H9 (cell line): ENCODE measurements at regions not wholly inside any gene's neighbourhood (a gene's known extent, or its start where the extent isn't known, plus 50 kb on each side); places are given as distances from the start of the nearest gene placed in this dataset.

Experiments
- DNase-seq: peaks from one replicate; pipeline ENCODE4 v3.0.0-alpha.2; 2017
- H2AFZ ChIP-seq: one replicate; pipeline ENCODE4 v1.6.1; 2013; ENCODE audit warnings: mild to moderate bottlenecking, low read length, control low read depth, moderate library complexity
- H2AK5ac ChIP-seq: 2 replicates; pipeline ENCODE4 v1.6.1; 2013; ENCODE audit warnings: low read length, control low read depth, mixed read lengths; ENCODE audit not compliant: insufficient read length
- H2BK120ac ChIP-seq: one replicate; pipeline ENCODE4 v1.6.1; 2013; ENCODE audit warnings: low read depth, mild to moderate bottlenecking, low read length, control low read depth, inconsistent platforms; ENCODE audit not compliant: poor library complexity, severe bottlenecking
- H2BK12ac ChIP-seq: 2 replicates; pipeline ENCODE4 v1.6.1; 2013; ENCODE audit warnings: low read length, control low read depth, mixed read lengths, low read depth; ENCODE audit not compliant: insufficient read length
- H2BK15ac ChIP-seq: 2 replicates; pipeline ENCODE4 v1.6.1; 2013; ENCODE audit warnings: low read depth, low read length, control low read depth
- H2BK20ac ChIP-seq: one replicate; pipeline ENCODE4 v1.6.1; 2013; ENCODE audit warnings: low read depth, mild to moderate bottlenecking, low read length, control low read depth, inconsistent platforms; ENCODE audit not compliant: poor library complexity, severe bottlenecking
- H2BK5ac ChIP-seq: 2 replicates; pipeline ENCODE4 v1.6.1; 2013; ENCODE audit warnings: low read length, control low read depth, mixed read lengths; ENCODE audit not compliant: insufficient read length
- H3K14ac ChIP-seq: 2 replicates; pipeline ENCODE4 v1.6.1; 2013; ENCODE audit warnings: low read length, control low read depth; ENCODE audit not compliant: insufficient read depth
- H3K18ac ChIP-seq: 2 replicates; pipeline ENCODE4 v1.6.1; 2013; ENCODE audit warnings: low read depth, mild to moderate bottlenecking, mixed read lengths, low read length, control low read depth; ENCODE audit not compliant: insufficient read length
- H3K23ac ChIP-seq: 2 replicates; pipeline ENCODE4 v1.6.1; 2013; ENCODE audit warnings: low read length, control low read depth, mixed read lengths, low read depth; ENCODE audit not compliant: insufficient read length
- H3K23me2 ChIP-seq: 2 replicates; pipeline ENCODE4 v1.6.1; 2013; ENCODE audit warnings: low read depth, mild to moderate bottlenecking, mixed read lengths, low read length, control low read depth; ENCODE audit not compliant: insufficient read length, poor library complexity, severe bottlenecking
- H3K27ac ChIP-seq: 2 replicates; pipeline ENCODE4 v1.5.1; 2013; ENCODE audit warnings: low read length, control low read depth, mixed read lengths, low read depth; ENCODE audit not compliant: insufficient read length
- H3K27me3 ChIP-seq: 2 replicates; pipeline ENCODE4 v1.6.1; 2013; ENCODE audit warnings: low read length, control low read depth, inconsistent platforms; ENCODE audit not compliant: insufficient read depth
- H3K4ac ChIP-seq: 2 replicates; pipeline ENCODE4 v1.6.1; 2013; ENCODE audit warnings: low read depth, mild to moderate bottlenecking, control low read depth, inconsistent platforms, low read length, moderate library complexity
- H3K4me1 ChIP-seq: 2 replicates; pipeline ENCODE4 v1.6.1; 2013; ENCODE audit warnings: low read length, control low read depth, inconsistent platforms; ENCODE audit not compliant: insufficient read depth
- H3K4me2 ChIP-seq: 2 replicates; pipeline ENCODE4 v1.6.1; 2013; ENCODE audit warnings: low read length, control low read depth, mixed read lengths; ENCODE audit not compliant: insufficient read length, insufficient read depth
- H3K56ac ChIP-seq: 2 replicates; pipeline ENCODE4 v1.6.1; 2013; ENCODE audit warnings: low read depth, mild to moderate bottlenecking, mixed read lengths, low read length, control low read depth; ENCODE audit not compliant: insufficient read length
- H3K79me1 ChIP-seq: 2 replicates; pipeline ENCODE4 v1.6.1; 2013; ENCODE audit warnings: low read depth, mild to moderate bottlenecking, moderate library complexity, low read length, control low read depth, inconsistent platforms; ENCODE audit not compliant: insufficient read depth, poor library complexity, severe bottlenecking
- H3K79me2 ChIP-seq: 2 replicates; pipeline ENCODE4 v1.6.1; 2013; ENCODE audit warnings: low read length, control low read depth, inconsistent platforms; ENCODE audit not compliant: insufficient read depth
- H3K9ac ChIP-seq: 2 replicates; pipeline ENCODE4 v1.6.1; 2013; ENCODE audit warnings: low read length, control low read depth, mixed read lengths; ENCODE audit not compliant: insufficient read length; ENCODE audit errors: extremely low read depth
- H3K9me3 ChIP-seq: one replicate; pipeline ENCODE4 v1.6.1; 2013; ENCODE audit warnings: low read depth, low read length, inconsistent platforms; ENCODE audit not compliant: control insufficient read depth
- H3T11ph ChIP-seq: one replicate; pipeline ENCODE4 v1.6.1; 2013; ENCODE audit warnings: mild to moderate bottlenecking, low read length, control low read depth, inconsistent platforms
- H4K20me1 ChIP-seq: one replicate; pipeline ENCODE4 v1.6.1; 2013; ENCODE audit not compliant: control insufficient read depth, insufficient read length, insufficient read depth
- H4K5ac ChIP-seq: 2 replicates; pipeline ENCODE4 v1.6.1; 2013; ENCODE audit warnings: low read depth, mild to moderate bottlenecking, mixed read lengths, low read length, control low read depth; ENCODE audit not compliant: insufficient read length
- H4K8ac ChIP-seq: replicated peaks from 2 replicates; pipeline ENCODE4 v1.6.1; 2013; ENCODE audit warnings: low read length, control low read depth, mixed read lengths, low read depth; ENCODE audit not compliant: insufficient read length
- H4K91ac ChIP-seq: 2 replicates; pipeline ENCODE4 v1.6.1; 2013; ENCODE audit warnings: low read depth, mild to moderate bottlenecking, moderate library complexity, mixed read lengths, low read length, control low read depth; ENCODE audit not compliant: insufficient read length
- H3K27ac Mint-ChIP-seq, 3 experiments: 2 replicates in 2 of 3; 3 replicates in 1 of 3; pipeline ENCODE4 v1.8.0; 2020 to 2021; ENCODE audit warnings: mixed read lengths in 3 of 3, mild to moderate bottlenecking in 1 of 3, moderate library complexity in 1 of 3
- H3K27me3 Mint-ChIP-seq: 2 replicates; pipeline ENCODE4 v1.8.0; 2021; ENCODE audit warnings: low read depth, mild to moderate bottlenecking, moderate library complexity, mixed read lengths
- H3K36me3 Mint-ChIP-seq, 3 experiments: 2 replicates in 2 of 3; 3 replicates in 1 of 3; pipeline ENCODE4 v1.8.0; 2020 to 2021; ENCODE audit warnings: low read depth in 3 of 3, mixed read lengths in 3 of 3; ENCODE audit not compliant: insufficient read depth in 1 of 3
- H3K4me1 Mint-ChIP-seq, 2 experiments: 2 replicates each; pipeline ENCODE4 v1.8.0; 2020; ENCODE audit warnings: mixed read lengths in 2 of 2
- H3K4me3 Mint-ChIP-seq, 2 experiments: 2 replicates in 1 of 2; 3 replicates in 1 of 2; pipeline ENCODE4 v1.8.0; 2020 to 2021; ENCODE audit warnings: mild to moderate bottlenecking in 2 of 2, mixed read lengths in 2 of 2, moderate library complexity in 1 of 2
- H3K9me3 Mint-ChIP-seq, 2 experiments: 2 replicates in 1 of 2; 3 replicates in 1 of 2; pipeline ENCODE4 v1.8.0; 2020; ENCODE audit warnings: mild to moderate bottlenecking in 2 of 2, mixed read lengths in 2 of 2, moderate library complexity in 1 of 2
- TF ChIP-seq, protein P1 (sequence below): fragments of 200-600 bp; sonication (generic); conservative IDR thresholded peaks from 3 replicates; pipeline ENCODE4 v1.8.0; 2021; ENCODE audit warnings: antibody characterized with exemption, mild to moderate bottlenecking

DNA sequence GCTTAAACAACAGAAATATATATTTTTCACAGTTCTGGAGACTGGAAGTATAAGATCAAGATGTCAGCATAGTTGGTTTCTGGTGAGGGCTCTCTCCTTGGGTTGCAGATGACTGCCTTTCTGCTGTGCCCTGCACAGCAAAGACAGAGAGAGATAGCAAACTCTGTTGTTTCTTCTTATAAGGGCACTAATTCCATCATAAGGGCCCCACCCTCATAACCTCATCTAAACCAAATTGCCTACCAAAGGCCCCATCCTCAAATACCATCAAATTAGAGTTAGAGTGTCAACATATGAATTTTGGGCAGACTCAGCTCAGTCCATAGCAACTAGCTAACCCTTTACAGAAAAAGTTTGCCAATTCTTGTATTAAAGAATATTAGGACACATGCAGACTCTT lies 94.0 kb upstream of the TLK1 start:
- Histone ChIP-seq H3T11ph (no peak overlapping the region), H3K4me2 (no peak overlapping the region), H4K91ac (no peak overlapping the region), H2BK15ac (no peak overlapping the region), H2BK5ac (no peak overlapping the region), H4K8ac (no peak overlapping the region), H4K5ac (no peak overlapping the region), H3K9me3 (no peaks in the 10 kb centered on the region), H3K27ac (no peak overlapping the region), H3K79me2 (no peaks in the 10 kb centered on the region), H3K9ac (no peak overlapping the region), H3K23ac (no peak overlapping the region), H3K56ac (no peak overlapping the region), H4K20me1 (no peaks in the 10 kb centered on the region), H2BK12ac (no peak overlapping the region), H3K14ac (no peak overlapping the region), H3K79me1 (no peaks in the 10 kb centered on the region), H3K18ac (no peak overlapping the region), H3K4ac (no peak overlapping the region), H2AFZ (no peak overlapping the region), H3K27me3 (no peaks in the 10 kb centered on the region), H3K23me2 (no peaks in the 10 kb centered on the region), H3K4me1 (no peaks in the 10 kb centered on the region), H2AK5ac (no peak overlapping the region), H2BK120ac (no peak overlapping the region), H2BK20ac (no peak overlapping the region)
- H3K4me1 Mint-ChIP-seq, result peaks cover 5 to 6% of the 10 kb centered on the region in 2 experiments
- H3K9me3 Mint-ChIP-seq, result peaks cover 3 to 7% of the 10 kb centered on the region in 2 experiments; a peak in 4 of 5 replicates
- DNase-seq, result no peak
- no peaks in the 10 kb centered on the region for H3K27me3 Mint-ChIP-seq
- H3K36me3 Mint-ChIP-seq, result peaks cover 0 to 18% (median 2%) of the 10 kb centered on the region in 3 experiments; a peak in 5 of 7 replicates
- no peak overlapping the region for H3K27ac Mint-ChIP-seq
- TF ChIP-seq, protein P1, sequence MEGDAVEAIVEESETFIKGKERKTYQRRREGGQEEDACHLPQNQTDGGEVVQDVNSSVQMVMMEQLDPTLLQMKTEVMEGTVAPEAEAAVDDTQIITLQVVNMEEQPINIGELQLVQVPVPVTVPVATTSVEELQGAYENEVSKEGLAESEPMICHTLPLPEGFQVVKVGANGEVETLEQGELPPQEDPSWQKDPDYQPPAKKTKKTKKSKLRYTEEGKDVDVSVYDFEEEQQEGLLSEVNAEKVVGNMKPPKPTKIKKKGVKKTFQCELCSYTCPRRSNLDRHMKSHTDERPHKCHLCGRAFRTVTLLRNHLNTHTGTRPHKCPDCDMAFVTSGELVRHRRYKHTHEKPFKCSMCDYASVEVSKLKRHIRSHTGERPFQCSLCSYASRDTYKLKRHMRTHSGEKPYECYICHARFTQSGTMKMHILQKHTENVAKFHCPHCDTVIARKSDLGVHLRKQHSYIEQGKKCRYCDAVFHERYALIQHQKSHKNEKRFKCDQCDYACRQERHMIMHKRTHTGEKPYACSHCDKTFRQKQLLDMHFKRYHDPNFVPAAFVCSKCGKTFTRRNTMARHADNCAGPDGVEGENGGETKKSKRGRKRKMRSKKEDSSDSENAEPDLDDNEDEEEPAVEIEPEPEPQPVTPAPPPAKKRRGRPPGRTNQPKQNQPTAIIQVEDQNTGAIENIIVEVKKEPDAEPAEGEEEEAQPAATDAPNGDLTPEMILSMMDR, result no peak
- H3K4me3 Mint-ChIP-seq, result no peak overlapping the region
